ENCODE measurements at regions not wholly inside any gene's neighbourhood (a gene's known extent, or its start where the extent isn't known, plus 50 kb on each side); places are given as distances from the start of the nearest gene placed in this dataset.

DNA sequence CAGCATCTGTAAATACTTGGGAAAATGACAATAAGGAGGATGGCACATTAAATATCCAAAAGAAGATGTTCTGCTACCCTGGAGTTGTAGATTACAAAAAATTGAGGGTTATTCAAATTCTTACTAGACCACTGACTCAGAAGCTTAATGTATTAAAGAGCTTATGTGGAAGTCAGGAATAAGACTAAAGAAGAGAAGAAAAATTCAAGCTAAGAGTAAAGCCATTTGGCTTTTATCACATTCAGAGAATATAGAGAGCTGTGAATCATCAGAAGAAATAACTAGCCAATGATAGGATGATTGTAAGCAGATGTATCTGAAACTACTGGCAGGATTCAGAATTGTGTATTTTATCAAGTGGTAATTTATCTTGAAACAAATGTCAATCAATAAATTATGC lies 237.0 kb downstream of the TBX15 start:
- no peak overlapping the region for H3K4me3 ChIP-seq (ENCODE audit: low read depth, low read length)
- TF ChIP-seq, protein P1, sequence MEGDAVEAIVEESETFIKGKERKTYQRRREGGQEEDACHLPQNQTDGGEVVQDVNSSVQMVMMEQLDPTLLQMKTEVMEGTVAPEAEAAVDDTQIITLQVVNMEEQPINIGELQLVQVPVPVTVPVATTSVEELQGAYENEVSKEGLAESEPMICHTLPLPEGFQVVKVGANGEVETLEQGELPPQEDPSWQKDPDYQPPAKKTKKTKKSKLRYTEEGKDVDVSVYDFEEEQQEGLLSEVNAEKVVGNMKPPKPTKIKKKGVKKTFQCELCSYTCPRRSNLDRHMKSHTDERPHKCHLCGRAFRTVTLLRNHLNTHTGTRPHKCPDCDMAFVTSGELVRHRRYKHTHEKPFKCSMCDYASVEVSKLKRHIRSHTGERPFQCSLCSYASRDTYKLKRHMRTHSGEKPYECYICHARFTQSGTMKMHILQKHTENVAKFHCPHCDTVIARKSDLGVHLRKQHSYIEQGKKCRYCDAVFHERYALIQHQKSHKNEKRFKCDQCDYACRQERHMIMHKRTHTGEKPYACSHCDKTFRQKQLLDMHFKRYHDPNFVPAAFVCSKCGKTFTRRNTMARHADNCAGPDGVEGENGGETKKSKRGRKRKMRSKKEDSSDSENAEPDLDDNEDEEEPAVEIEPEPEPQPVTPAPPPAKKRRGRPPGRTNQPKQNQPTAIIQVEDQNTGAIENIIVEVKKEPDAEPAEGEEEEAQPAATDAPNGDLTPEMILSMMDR (IDR thresholded peaks at IDR 0.05; ENCODE audit: insufficient read depth, low read depth, low read length) = no peak
- DNase-seq (ENCODE audit: low read depth) = no peak

DNA sequence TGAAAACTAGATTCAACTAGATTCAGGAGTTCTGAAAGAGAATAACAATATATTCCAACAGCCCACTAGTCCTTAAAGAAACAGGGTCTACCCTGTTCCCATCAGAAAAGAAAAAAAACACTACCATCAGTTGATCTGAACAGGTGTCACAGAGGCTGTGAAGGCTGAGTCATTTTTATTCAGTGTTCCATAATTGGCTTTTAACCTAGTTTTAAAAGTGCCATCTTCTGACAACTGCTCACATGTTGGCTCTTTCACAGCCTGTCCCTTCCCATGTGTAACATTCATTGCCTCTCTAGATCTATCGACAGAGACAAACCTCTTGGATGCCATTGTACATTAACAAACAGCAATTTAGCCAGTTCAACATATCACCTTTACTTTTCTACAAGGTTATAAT lies 243.7 kb downstream of the TBX15 start:
- no peak for DNase-seq (ENCODE audit: low read depth)
- TF ChIP-seq, protein P1 (IDR thresholded peaks at IDR 0.05; ENCODE audit: insufficient read depth, low read depth, low read length) = no peak

DNA sequence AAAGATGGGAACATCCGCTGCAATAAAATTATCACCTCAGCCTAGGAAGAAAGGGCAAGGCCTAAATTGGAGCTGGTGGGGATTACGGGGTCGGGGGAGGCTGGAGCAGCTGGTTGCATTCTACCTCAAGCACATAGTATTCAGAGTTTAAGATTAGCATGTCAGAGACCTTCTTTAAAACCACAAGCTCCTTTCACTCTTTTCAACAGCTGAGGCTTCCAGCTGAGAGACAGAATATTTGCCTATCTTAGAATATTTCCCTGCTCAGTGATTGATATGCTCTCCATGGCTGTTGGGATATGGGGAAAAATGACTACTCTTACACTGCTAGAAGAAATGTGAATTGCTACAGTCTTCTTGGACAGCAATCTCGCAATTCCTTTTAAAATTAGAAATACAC lies 248.6 kb downstream of the TBX15 start:
- no peak for DNase-seq (ENCODE audit: low read depth)
- H3K4me3 ChIP-seq (ENCODE audit: low read depth, low read length) = no peak overlapping the region
- TF ChIP-seq, protein P1 (IDR thresholded peaks at IDR 0.05; ENCODE audit: insufficient read depth, low read depth, low read length) = no peak

More for the DNA sequence above, 243.7 kb downstream of the TBX15 start:
- no peak overlapping the region for H3K4me3 ChIP-seq (ENCODE audit: low read depth, low read length)

DNA sequence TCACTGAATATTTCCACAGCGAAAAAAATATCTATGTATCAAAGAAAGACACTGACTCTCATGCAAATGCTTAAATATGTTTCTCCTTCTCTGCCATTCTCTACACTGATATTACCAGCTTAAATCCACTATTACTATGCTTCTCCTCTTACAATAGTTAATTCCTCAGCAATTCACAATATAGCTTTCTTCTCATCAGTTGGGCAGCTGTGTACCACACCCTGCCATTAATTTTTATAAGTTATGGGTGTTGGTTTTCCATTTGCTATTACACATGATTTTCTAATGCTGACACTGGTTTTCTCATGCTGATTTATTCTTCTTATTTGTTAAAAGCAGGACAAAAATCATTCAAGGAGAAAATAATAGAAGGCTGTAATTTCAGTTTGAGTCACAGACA lies 251.8 kb downstream of the TBX15 start:
- TF ChIP-seq, protein P1 (IDR thresholded peaks at IDR 0.05; ENCODE audit: insufficient read depth, low read depth, low read length) = no peak
- no peak overlapping the region for H3K4me3 ChIP-seq (ENCODE audit: low read depth, low read length)
- no peak for DNase-seq (ENCODE audit: low read depth)

DNA sequence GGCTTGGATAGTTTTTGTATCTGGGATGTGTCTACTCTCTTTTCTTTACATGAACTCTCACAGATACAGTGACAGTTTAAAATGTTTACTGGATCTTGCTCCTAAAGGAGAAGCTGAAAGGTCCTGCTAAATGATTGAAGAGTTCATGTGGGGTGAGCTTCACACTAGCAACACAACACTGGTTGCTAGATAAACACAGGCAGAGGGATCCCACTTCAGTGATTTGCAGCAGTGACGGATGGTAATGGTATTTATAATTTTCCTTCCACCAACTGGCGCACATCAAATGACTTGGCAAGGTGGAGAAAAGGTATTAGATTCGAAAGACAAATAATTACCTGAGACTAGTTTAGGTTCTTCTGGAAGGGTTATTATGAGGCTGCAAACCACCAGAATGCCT lies 270.2 kb downstream of the TBX15 start:
- H3K4me3 ChIP-seq (ENCODE audit: low read depth, low read length) = no peak overlapping the region
- TF ChIP-seq, protein P1 (IDR thresholded peaks at IDR 0.05; ENCODE audit: insufficient read depth, low read depth, low read length) = no peak
- no peak for DNase-seq (ENCODE audit: low read depth)

DNA sequence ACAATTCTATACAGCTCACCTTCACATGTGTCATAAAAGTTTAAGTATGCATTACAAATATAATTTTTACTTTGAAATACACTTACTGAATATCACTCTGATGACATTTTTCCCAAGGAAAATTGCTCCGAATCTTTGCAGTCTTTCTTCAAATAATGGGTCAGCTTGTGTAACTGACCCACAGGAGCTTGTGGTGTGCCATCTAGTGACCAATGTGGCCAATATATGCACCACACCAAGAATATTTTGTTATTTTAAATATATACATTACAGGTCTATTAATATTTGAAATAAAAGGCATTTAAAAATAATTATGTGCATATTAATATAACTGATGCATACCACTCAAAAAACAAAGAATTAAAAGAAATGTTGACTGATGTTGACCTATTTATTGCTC lies 271.4 kb downstream of the TBX15 start:
- no peak for DNase-seq (ENCODE audit: low read depth)
- TF ChIP-seq, protein P1 (IDR thresholded peaks at IDR 0.05; ENCODE audit: insufficient read depth, low read depth, low read length) = no peak
- no peak overlapping the region for H3K4me3 ChIP-seq (ENCODE audit: low read depth, low read length)

DNA sequence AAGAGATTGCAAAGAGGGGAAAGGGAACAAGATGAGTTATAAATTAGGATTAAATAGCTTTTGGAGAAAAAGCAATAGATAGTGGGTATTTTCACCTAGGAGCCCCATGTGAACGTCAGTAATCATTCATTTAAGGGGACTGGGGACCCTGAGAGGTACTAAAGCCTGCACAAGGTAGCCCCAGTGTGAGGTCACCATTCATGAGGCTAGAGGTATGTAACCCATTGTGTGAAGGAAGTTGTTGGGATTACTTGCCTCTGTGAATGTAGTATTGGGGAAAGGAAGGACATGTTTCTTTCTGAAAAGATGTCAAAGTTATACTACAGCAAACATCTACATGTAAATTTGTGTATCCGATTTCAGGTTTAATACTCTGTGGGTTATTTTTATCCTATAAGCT lies 276.8 kb downstream of the TBX15 start:
- TF ChIP-seq, protein P1 (IDR thresholded peaks at IDR 0.05; ENCODE audit: insufficient read depth, low read depth, low read length) = no peak
- no peak for DNase-seq (ENCODE audit: low read depth)

More for the DNA sequence above, 276.8 kb downstream of the TBX15 start:
- no peak overlapping the region for H3K4me3 ChIP-seq (ENCODE audit: low read depth, low read length)

All from fibroblast of villous mesenchyme (primary cell).